D721Med (cell line): ENCODE measurements at regions not wholly inside any gene's neighbourhood (a gene's known extent, or its start where the extent isn't known, plus 50 kb on each side); places are given as distances from the start of the nearest gene placed in this dataset.

ENCODE experiments used
- DNase-seq: peaks from one replicate; pipeline ENCODE4 v3.0.0; 2011; ENCODE audit warnings: low spot score; ENCODE audit not compliant: insufficient read length
- FAIRE-seq: peaks from 2 replicates; lab custom pipeline; 2011; peaks lifted over from hg19 to GRCh38; lab: Jason Lieb, UNC
- TF ChIP-seq, protein P1 (sequence below): IDR thresholded peaks from 2 replicates; pipeline ENCODE4 v1.5.1; 2012; ENCODE audit warnings: mild to moderate bottlenecking, control low read depth; ENCODE audit not compliant: insufficient read depth; ENCODE audit errors: missing control alignments

DNA sequence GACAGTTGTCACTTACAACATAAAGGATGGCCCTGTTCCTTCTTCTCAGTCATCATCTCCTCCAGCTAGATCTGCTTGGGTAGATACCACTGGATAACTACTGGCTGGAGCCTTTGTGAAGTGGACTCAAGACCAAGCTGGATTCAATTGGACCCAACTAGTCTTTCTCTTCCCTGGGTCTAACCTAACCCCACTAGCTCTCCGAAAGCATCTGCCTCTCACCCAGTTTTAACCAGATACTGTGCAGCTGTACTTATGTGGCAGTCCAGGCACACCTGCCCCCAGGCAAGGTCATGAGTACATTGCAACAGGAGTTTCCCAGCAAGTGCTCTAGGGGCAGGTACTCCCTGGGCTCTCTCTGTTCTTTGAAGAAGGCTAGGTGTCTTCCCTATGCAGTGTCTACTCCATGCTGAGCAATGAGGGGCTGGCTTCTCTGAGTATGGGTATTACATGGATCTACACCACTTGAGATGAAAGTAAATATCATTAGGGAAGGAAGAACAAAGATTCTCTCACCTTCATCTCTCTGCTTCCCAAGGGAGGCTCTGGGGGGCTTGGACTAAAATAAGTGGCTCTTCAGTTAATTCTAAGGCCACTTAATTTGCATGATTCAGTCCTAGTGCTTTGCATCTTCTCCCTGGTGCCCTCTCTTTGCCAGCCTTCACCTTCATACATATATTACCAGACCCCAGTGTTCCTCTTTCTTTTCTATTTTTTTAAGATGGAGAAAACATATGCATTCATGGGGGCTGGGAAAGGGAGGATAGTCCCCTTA, 236.1 kb downstream of the NXPE2 start:
- FAIRE-seq (no peak), DNase-seq (no peak)
- TF ChIP-seq, protein P1, sequence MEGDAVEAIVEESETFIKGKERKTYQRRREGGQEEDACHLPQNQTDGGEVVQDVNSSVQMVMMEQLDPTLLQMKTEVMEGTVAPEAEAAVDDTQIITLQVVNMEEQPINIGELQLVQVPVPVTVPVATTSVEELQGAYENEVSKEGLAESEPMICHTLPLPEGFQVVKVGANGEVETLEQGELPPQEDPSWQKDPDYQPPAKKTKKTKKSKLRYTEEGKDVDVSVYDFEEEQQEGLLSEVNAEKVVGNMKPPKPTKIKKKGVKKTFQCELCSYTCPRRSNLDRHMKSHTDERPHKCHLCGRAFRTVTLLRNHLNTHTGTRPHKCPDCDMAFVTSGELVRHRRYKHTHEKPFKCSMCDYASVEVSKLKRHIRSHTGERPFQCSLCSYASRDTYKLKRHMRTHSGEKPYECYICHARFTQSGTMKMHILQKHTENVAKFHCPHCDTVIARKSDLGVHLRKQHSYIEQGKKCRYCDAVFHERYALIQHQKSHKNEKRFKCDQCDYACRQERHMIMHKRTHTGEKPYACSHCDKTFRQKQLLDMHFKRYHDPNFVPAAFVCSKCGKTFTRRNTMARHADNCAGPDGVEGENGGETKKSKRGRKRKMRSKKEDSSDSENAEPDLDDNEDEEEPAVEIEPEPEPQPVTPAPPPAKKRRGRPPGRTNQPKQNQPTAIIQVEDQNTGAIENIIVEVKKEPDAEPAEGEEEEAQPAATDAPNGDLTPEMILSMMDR: no peak

DNA sequence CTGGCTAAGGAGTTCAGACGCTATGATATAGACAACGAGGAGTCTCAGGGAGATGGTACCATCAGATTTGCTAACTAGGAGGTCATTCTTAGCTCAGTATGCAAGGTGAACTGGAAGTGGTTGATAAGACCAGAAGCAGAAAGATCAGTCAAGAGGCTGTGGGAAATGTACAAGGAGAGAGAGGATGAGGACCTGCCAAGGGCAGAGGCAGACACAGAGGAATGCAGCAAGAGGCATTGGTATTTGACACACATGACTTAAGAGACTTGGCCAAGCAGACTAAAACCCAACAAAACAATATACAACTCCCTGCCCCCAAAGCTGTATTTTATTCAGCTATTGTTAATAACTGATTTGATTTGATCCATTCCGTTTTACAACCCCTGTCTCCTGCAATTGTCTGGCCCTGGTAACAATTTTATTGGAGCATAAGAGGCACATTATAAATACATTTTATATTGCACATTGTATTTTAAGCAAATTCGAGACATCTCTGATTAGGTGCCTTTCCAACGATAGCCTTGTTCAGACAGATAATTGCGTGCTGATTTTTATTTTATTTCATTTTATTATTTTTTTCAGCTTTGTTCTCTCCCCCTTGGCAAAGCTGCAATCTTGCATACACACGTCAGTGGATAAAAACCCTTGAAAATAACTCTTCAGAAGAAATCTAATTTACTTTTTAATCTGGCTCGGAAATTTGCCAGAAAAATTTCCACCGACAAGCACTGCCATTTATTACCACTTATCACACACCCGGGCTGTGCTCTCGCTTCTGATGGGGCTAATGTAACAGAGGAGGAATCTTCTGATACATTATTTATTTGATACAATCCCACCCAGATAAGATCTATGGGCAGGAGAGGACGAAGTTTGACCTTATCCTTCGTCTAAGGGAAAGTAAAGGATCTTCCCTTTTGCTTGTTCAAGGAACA, 237.8 kb downstream of the NXPE2 start:
- FAIRE-seq (no peak), DNase-seq (no peak)
- TF ChIP-seq, protein P1: no peak

DNA sequence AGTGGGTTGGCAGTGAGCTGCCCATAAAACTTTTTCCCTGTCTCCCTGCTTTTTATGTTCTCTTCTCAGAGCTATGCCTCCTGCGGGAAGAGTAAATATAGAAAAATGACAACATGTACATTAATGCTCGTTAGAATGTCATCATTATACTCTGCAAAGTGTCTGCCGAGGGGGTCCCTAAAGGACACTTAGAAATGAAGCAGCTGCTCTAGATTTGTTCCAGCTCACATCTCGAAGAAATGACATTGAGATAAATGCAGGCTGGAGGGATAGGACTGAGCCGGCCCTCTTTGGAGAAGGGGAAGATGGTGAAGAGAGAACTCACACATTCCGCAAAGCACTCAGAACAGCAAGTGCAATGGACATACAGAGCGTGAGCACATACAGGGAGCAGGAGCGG, 240.0 kb downstream of the NXPE2 start:
- no peak for DNase-seq
- FAIRE-seq: no peak
- TF ChIP-seq, protein P1: no peak

DNA sequence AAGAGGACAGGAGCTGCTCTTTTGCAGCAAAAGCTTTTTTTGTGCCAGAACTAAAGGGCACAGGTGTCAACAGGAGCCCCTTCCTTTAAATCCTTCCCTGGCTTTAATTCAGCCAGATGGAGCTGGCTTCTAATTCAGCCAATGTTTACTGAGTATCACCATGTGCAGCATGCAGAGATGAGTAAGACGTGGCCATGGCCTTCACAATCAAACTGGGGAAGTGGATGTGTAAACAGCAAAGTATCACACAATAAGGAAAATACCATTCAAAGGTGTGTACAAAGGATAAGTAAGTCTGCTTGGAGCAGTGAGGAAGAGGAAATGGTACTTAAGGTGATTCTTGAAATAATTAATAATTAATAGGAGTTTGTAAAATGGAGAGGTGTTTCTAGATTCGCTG, 243.4 kb downstream of the NXPE2 start:
- TF ChIP-seq, protein P1: no peak

DNA sequence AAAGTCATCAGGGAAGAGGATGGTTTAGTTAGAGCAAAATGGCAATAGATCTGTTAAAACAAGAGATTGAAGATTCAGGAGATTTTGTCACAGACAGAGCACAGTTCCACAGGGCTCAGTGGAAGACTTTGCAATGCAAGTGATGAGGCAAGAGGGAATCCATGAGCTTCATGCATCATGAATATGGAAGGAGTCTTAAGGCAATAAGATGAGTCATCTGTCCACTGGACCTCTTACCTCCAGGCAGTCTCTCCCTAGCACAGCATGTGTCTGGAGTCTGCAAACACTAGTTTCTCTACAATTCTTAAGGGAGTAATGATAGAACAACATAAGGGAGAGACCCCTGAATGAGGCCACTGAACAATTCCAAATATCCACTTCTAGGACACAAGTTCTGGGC, 245.7 kb downstream of the NXPE2 start:
- TF ChIP-seq, protein P1: no peak
- FAIRE-seq (no peak), DNase-seq (no peak)

More for the DNA sequence above, 243.4 kb downstream of the NXPE2 start:
- DNase-seq (no peak), FAIRE-seq (no peak)

DNA sequence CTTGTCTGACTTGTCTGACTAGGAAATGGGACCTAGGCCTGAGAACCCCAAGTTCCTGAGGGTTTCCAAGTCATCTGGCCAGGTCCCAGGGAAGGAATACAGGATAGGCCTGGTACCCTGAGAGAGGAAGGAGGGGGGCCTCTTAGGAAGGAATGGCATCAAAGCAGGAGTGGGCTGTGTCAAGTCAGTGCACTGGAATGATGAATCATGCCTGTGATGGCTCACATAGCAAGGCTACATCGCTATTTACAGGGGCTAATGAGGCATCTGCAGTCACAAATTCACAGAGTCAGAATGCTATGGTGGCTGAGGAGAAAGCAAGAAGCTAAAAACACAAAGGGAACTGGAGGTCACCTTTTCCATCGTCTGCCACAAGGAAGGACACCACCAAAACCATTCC, 247.3 kb downstream of the NXPE2 start:
- TF ChIP-seq, protein P1: no peak
- no peak for DNase-seq
- no peak for FAIRE-seq
